Left kidney (tissue), 1 donor: ENCODE measurements at regions not wholly inside any gene's neighbourhood (a gene's known extent, or its start where the extent isn't known, plus 50 kb on each side); places are given as distances from the start of the nearest gene placed in this dataset.
"Not testable (repeated sequence)": the region's sequence is repeated elsewhere in the genome, so short reads cannot be mapped to it uniquely, and the experiment has no call there.

ENCODE experiments used
- DNase-seq: peaks from one replicate; pipeline ENCODE4 v3.0.0-alpha.2; 2013

DNA sequence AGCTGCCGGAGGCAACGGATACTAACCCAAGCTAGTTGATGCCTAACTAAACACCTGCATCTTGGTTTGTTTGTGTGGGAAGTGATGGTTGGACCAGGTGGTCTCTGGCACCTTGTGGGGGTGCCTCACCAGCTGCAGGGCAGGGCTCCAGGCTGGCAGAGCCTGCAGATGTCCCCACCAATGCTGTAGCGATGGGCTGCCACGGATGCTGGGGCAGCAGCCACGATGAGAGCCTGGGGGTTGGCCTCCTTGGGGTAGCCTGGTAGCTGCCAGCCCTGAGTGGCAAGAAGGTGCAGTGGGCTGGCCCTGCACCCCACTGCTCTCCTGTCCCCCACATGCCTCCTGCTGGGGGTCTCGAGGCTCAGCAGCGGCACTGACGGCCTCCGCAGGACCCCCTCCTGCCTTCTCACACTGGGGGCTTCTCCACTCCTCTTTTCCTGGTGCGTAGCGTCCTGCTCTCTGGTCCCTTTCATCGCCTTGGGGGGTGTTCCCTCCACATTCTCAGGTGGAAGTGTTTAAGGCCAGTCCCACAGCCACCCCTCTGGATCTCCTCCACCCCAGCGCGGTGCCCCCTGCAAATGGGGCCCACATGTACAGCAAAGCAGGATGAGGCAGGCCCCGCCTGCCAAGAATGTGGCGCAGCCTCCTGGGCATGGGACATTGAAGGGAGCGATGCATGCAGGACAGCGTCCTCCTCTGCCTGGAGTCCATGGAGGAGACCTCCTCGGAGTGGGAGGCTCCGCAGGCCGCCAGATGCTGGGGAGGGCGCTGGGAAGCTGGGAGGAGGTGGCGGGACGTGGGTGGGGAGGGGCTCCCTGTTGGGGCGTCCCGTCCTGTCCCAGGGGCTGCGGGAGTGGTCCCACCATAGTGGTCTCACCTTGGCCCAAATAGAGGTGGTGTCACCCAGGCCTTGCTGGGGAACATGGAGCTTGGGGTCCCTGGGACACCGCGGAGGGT lies 173.1 kb downstream of the ASB1 start:
- no peak for DNase-seq

DNA sequence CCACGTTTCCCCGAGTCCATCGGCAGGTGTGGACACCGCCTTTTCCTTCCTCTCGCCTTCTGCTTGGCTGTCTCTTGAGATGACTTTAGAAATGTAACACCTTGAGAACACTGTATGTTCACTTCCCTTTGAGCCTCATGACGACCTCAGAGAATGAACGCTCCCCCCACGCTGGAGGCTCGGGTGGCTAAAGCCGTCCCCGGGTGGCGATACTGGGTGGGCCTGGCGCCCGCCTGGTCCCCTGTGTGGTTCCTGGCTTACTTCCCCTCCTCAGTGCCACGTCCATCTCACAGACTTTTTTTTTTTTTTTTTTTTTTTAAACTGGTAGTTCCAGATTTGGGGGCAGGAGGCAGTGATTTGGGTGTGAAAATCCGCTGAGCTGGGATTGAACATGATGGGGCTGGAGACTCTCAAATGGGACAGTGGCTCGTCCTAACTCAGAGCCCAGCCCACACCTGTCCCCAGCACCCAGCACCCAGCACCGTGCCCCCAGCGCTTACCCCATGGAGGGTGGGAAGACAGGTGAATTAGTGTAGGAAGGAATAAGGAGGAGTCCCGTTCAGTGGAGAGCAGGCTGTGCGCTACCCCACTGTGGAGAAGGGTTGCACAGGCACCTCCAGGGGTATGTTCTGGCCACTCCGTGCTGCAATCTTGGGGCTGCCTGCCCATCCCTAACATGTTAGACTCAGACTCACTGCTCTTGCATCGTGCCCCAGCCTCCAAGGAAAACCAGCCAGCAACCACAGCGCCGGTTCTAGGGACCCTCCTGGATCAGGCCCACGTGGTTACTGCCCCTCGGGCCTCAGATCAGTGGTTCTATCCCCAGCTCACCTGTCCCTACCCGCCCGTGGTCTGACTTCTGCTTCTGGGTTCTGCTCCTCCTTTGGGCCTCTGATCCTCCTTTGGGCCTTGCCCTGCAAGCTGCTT lies 174.0 kb downstream of the ASB1 start:
- no peak for DNase-seq

DNA sequence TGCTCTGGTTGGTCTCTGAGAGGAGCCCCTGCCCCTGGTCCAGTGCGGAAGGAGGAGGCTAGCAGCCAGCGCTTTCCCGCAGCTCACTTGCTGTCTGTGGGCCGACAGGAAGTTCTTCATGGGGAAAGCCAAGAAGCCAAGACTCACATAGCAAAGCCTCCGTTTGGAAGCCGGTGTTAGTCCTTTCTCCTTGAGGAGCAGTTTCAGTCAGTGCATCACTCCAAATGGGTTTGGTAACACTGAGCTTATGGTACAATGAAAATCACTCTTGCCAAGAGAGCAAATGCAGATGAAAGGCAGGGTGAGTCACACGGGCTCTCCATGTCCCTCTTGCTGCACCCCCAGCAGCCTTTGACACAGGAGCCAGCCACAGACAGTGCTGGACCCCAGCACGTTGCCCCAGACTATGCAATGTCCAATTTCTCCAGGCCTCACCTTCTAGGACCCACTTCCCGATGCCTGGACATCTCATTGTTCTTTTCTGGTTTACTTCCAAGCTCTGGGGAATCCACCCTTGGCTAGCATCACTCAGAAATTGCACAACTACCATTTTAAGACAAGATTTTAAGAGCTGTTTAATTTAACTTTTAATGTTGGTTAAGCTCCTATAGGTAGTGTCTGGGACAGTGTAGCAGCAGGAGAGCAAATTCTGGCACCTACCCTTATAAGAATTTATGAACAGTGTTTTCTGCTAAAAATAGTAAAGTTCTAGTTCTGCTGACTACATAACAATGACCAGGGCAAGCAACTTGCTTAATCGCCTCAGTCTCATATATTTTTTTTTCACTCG lies 174.9 kb downstream of the ASB1 start:
- DNase-seq = no peak

DNA sequence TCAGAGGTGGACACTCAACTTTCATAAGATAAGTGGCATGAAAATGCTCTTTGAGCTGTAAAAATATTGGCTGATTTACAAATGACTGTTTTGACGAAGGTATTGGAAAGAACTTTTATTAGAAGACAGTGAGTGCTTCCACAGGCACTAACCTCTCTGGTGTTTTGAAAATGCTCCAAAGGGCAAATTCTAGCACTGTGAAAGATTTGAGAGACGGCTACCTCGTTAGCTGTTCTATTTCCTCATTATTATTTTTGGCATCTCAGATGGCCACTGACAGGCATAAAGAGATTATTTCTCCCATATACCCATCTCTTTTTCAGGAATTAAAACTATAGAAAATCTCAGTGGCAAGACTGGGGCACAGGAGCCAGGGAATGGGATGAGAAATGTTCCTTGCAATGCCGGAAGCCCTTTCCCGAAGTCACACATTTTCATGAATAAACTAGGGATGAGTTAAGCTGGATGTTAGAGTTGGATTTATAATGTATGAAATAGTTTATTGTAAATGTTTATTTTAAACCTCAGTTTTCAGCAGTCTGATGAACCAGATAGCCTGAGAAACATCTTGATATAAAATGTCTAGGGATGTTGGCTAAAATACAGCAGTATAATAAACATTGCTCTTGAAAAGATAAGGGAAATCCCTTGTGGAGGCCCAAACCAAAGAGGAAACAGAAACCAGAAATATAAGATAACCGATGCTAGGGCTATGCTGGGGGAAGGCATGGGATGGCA lies 175.7 kb downstream of the ASB1 start:
- no peak for DNase-seq

DNA sequence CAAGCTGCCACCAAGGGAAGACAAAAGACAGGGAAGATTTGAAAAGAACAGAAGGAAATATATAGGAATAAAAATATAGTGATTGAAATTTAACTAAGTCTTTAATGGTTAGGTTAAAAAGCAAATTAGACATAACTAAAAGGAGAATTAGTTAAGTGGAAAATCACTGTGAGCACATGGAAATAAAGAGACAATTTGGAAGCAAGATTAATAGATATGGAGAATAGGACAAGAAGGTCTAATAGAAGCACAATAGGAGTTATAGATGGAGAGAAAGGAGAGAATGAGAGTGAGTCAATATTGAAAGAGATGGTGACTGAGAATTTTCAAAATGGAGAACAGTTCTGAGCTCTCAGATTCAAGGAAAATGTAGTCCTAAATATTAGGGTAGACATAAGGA lies 176.9 kb downstream of the ASB1 start:
- DNase-seq = no peak

DNA sequence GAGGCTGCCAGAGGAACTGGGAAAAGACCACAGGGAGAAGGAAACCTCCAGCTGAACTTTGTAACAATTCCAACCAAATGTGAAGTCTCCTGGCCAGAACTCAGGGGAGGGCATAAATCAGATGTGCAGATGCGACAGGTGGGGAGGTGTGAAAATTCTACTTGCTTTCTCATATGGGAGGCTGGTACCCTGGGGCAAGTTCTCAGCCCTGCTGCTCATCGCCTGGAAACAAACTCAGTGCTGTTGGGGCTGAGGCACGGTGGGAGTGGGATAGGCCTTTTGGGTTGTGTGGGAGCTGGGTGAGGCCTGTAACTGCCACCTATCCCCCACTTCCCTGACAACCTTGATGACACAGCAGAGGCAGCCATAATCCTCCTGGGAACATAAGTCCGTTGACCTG lies 179.6 kb downstream of the ASB1 start:
- no peak for DNase-seq

DNA sequence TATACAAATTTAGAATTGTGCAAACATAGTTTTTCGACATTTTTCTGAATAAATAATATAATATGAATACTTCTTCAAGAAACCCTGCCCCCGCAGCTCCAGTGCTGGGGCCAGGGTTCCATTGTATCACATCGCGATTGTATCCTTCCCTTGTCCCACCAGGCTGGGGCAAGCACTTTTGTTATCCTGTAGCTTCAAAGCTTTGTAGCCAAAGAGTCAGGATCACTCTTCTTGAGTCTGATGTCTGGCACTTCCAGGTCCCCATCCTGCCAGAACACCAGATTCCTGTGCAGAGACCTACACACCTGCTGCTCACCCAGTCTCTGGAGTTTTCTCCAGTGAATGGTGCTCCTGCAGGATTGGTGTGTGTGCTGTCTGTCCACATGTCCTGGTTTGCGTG lies 186.9 kb downstream of the ASB1 start:
- no peak for DNase-seq

DNA sequence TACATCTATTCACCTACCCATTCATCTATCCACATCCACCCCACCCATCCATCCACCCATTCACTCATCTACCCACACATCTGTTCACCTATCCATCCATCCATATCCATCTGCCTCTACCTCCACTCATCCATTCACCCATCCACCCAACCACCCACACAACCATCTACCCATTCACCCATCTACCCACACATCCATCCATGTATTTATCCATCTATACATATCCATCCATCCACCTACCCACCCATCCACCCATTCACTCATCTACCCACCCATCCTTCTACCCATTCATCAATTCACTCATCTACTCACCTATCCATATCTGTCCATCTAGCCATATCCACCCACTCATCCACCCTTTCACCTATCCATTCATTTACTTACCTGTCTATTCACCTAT lies 187.6 kb downstream of the ASB1 start:
- no peak for DNase-seq

DNA sequence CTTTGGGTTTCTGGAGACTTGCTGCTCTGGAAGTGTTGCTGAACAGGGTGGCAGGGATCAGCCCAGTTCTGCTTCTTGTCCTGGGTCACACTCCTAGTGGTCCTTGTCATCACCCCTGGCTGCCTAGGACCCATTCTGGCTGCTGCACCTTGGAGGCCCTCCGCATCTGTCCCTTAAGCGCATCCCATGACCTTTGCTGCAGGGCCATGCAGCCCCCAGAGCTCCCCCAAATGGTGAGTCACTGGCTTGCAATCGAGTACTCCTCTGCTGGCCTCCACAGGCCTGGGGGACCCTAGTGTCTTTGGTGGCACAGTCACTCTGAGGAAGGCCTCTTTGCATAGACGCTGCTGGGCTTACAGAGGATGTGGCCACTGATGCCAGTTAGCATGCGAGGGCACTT lies 188.5 kb downstream of the ASB1 start:
- no peak for DNase-seq

DNA sequence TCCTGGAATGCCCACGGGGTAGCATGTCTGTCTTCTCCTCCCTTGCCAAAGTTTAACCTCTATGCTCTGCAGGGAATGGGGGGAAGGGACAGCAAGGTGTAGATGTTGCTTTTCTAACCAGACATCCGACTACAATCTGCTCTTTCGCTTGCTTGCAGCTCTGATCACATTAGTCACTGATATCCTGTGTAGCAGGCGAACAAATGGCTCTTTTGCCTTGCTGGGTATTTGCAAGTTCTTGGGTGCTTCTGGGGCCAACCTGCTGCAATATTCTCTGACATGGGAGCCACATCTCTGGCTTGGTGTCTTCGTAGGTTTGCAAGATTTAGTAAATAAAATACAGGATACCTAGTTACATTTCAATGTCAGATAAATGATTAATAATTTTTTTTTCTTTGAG lies 190.0 kb downstream of the ASB1 start:
- no peak for DNase-seq

DNA sequence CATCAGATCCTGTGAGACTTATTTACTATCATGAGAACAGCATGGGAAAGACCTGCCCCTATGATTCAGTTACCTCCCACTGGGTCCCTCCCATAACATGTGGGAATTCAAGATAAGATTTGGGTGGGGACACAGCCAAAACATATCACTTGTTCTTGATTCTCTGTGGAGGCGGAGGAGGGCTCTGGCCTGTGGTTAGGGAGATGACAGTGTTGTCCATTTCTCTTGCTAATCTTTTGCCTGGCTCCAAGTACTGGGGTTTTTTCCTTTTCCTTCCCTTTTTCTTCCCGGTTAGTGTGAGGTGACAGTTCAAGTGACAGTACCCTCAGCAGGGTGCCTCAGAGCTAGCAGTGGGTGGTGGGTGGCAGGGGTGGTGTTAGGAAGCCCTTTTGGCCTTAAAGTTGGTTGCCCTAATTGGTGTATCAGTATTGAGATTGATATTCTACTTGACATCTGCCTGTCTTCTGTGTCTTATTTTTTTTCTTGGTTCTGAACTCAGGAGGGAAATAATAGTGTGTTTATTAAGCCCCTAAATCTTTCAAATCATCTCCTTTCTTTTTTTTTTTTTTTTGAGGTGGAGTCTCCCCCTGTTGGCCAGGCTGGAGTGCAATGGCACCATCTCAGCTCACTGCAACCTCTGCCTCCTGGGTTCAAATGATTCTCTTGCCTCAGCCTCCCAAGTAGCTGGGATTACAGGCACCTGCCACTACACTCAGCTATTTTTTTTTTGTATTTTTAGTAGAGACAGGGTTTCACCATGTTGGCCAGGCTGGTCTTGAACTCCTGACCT lies 192.0 kb downstream of the ASB1 start:
- DNase-seq = not testable (repeated sequence)

DNA sequence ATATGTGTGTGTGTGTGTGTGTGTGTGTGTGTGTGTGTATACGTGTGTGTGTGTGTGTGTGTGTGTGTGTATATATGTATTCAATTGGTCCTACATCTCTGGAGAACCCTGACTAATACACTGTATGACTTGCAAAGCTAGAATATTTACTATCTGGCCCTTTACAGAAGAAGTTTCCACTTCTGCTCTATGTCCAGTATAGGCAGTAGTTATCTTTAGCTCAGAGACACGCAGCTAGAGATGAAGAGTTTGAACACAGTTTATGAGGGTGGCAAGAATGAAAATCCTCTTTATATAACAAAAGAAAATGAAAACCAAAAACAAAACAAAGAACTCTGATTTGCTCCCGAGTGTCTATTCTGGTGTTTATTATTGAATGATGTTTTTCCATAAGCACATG lies 201.2 kb downstream of the ASB1 start:
- DNase-seq = no peak

DNA sequence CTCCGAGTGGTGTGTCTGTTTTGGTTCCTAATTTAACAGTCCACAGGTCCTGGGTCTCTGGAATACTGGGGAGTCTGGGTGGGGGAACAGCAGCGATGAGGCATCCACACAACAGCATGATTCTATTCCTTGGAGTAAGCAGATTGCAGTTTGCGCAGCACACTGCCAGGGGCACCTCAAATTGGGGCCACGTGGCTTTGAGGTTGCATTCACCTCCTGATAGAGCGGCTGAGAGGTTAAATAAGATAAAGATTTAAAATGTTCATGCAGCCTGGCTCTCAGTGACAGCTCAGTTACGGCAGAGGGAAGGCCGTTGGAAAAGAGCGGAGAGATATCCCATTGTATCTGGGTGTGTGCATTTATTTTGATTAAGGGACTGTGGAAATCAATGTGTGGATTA lies 202.3 kb downstream of the ASB1 start:
- no peak for DNase-seq

DNA sequence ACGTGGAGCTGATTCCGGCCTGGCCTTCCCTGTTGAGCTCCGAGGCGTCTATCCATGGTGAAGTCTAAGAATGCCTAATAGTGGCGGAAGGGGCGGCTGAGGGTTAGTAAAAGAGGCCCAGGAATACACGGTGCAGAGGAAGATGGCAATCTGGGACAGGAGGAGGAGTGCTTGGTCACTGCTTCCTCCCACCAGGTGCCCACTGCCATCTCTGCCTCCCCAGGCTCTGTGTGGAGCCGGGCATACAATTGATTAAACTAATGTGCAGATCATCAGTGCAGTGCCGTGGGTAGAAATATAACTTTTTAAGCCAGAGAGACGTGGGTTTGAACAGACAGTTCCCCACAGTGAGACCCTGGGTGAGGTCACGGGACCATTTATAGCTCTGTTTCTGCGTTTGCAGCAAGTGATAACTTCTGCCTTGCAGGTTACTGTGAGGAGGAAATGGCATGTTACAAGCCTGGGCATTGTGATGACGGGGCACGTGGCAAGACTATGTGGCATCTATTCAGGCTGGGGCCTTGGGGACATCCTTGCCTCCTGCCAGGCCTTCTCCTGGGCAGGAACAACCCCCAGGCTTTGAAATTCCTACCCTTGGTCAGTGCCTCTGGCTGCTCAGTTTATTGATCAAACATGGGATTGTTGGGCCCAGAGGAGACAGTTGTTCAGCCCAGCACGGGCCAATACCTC lies 204.9 kb downstream of the ASB1 start:
- DNase-seq = no peak

DNA sequence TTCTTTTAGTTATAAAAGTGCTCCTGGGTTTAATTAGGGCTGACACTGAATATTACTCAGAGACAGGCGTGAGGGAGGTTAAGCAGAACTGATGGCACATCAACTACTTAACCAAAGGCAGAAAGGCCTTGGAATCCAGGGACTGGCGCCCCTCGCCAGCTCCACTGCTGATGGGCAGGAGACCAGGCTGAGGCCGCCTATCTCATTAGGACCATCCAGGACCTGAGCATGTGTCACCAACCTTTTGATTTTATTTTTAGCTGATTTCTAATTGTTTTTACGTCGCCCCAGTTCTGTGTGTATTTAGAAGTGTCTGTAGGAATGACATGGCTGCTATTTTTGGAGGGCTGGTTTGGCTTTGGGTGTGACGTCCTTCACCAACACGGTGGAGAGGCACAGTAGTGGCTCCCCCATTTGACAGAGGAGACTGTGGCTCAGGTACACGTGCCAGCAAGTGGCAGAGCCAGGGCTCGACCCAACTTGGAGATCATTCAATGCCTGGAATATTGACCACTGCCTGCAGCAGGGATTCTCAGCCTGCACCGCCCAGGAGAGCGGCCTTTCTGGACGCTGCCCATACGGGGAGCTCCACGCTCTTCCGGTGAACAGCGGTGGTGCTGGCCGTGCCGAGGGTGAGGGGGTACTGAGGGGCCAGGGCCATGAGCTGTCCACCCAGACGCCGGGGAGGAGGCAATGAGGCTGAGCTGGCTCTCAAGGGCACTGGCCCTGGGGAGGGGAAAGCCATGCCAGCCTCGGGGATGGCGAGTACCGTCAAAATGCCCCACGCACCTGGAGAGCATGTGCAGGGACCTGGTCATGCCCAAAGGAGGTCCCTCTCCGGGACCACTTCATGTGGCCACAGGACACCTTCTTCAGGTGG lies 205.7 kb downstream of the ASB1 start:
- DNase-seq = no peak

DNA sequence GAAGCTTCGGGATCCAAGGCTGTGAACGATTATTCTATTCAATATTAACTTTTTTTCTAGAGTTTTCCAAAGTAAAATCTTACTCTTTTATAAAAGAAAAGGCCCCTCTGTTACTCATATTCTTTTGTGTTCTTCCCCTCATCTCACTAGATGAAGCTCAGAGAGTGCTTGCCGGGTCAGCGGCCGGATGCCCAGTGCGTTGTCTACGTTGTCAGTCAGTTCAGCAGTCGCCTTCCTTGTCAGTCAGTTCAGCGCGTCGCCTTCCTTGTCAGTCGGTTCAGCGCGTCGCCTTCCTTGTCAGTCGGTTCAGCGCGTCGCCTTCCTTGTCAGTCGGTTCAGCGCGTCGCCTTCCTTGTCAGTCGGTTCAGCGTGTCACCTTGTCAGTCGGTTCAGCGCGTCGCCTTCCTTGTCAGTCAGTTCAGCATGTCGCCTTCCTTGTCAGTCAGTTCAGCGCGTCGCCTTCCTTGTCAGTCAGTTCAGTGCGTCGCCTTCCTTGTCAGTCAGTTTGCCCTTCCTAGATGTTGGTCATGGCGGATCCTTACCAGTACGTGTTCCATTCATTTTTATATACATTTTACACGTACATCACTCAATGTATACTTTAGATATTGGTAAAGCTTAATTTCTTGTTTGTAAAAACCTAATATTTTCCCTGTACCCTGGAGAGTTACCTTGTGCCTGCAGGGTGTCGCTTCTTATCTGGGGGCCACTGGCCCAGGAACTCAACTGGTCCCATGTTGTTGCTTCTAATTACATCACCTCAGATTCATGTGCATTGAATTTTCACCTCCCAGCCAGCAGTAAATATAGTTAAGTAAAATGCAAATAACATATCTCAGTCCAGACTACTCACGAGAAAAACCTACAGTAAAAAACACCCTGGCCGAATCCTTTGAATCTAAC lies 206.9 kb downstream of the ASB1 start:
- no peak for DNase-seq

DNA sequence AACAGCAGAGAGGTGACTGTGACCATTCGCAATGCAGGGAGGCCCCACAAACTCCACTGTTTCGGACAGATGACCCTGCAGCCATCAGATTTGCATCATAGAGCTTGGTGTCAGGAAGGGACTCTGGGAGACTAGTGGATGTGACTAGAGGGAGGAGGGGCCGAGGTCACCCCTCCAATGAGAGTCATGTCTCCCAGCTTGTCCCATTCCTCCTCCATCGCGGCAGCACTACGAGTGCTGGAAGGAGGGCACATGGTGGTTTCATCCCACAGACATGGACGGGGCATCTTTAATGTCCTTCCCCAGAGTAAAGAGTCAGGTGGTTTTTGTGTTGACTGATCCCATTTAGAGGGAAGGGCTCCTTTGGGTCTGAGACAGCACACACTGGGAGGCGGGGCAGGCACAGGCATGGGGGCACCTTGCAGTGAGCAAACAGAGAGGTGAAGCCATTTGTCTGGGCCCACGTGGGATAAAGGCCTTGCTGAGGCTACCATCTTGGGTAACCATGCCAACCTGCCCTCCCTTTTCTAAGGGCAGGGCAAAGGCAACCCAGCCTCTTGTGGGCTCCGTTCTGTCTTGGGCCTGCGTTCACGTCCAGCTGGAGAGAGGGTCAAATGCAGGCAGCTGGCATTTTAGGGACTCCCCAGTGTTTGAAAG lies 208.1 kb downstream of the ASB1 start:
- no peak for DNase-seq
